PC-3 (cell line): ENCODE measurements at regions not wholly inside any gene's neighbourhood (a gene's known extent, or its start where the extent isn't known, plus 50 kb on each side); places are given as distances from the start of the nearest gene placed in this dataset.

Experiments
- ATAC-seq: fragments of 200-7000 bp; cut with Tn5 transposase; 2 replicates; pipeline ENCODE4 v1.9.1; 2020; ENCODE audit warnings: mild to moderate bottlenecking, moderate library complexity
- BruUV-seq: library from RNA; stranded (reverse); fragments of 400-500 nt; replicated peaks from 2 replicates; lab custom pipeline; 2021; lab: Mats Ljungman, UMichigan
- CTCF ChIA-PET: fragments of 300-600 bp; sonication (Branson Sonifier 250); formaldehyde crosslinking; loops from one replicate; lab custom pipeline; 2022; ENCODE audit warnings: antibody characterized with exemption; lab: Charles Lee
- POLR2A ChIA-PET: fragments of 300-600 bp; sonication (Branson Sonifier 250); formaldehyde crosslinking; loops from one replicate; lab custom pipeline; 2022; ENCODE audit warnings: antibody characterized with exemption; ENCODE audit not compliant: unreplicated experiment; lab: Charles Lee
- DNase-seq: peaks from one replicate; pipeline ENCODE4 v3.0.0-alpha.2; 2015
- H2AFZ ChIP-seq: fragments of 300-600 bp; sonication (generic); 2 replicates; pipeline ENCODE4 v1.6.0; 2016; ENCODE audit warnings: antibody characterized with exemption, low read length
- H3F3A ChIP-seq: fragments of 300-600 bp; sonication (generic); one replicate; pipeline ENCODE4 v1.6.0; 2017; ENCODE audit warnings: antibody characterized with exemption, low read length, control low read depth, mild to moderate bottlenecking; ENCODE audit not compliant: unreplicated experiment
- H3K27ac ChIP-seq: fragments of 300-600 bp; sonication (generic); 2 replicates; pipeline ENCODE4 v1.5.1; 2016; ENCODE audit warnings: mild to moderate bottlenecking, low read length
- H3K27me3 ChIP-seq: fragments of 300-600 bp; sonication (generic); 2 replicates; pipeline ENCODE4 v1.6.1; 2016; ENCODE audit warnings: low read length, mixed read lengths
- H3K36me3 ChIP-seq: fragments of 300-600 bp; sonication (generic); 2 replicates; pipeline ENCODE4 v1.6.1; 2016; ENCODE audit warnings: low read depth, mixed run types, low read length, mixed read lengths
- H3K4me1 ChIP-seq: fragments of 300-600 bp; sonication (generic); 2 replicates; pipeline ENCODE4 v1.5.1; 2016; ENCODE audit warnings: low read length; ENCODE audit not compliant: insufficient read depth
- H3K4me2 ChIP-seq: fragments of 300-600 bp; sonication (generic); 2 replicates; pipeline ENCODE4 v1.6.0; 2016; ENCODE audit warnings: low read length
- H3K4me3 ChIP-seq: fragments of 300-600 bp; sonication (generic); 2 replicates; pipeline ENCODE4 v1.5.1; 2016; ENCODE audit warnings: mild to moderate bottlenecking, low read length, mixed read lengths
- H3K79me2 ChIP-seq: fragments of 300-600 bp; sonication (generic); 2 replicates; pipeline ENCODE4 v1.6.1; 2017; ENCODE audit warnings: low read length, mixed read lengths
- H3K9ac ChIP-seq: fragments of 300-600 bp; sonication (generic); 2 replicates; pipeline ENCODE4 v1.6.0; 2016; ENCODE audit warnings: mild to moderate bottlenecking, low read length
- H3K9me2 ChIP-seq: fragments of 300-600 bp; sonication (generic); replicated peaks from 2 replicates; pipeline ENCODE4 v1.6.1; 2016; ENCODE audit warnings: mixed run types, low read length, mixed read lengths
- H3K9me3 ChIP-seq: fragments of 300-600 bp; sonication (generic); 2 replicates; pipeline ENCODE4 v1.6.1; 2016; ENCODE audit warnings: low read length, mixed read lengths
- H4K20me1 ChIP-seq: fragments of 300-600 bp; sonication (generic); 2 replicates; pipeline ENCODE4 v1.6.1; 2016; ENCODE audit warnings: low read length, mixed read lengths
- CTCF ChIP-seq: fragments of 300-600 bp; sonication (generic); conservative IDR thresholded peaks from 2 replicates; pipeline ENCODE4 v1.5.1; 2017; ENCODE audit warnings: antibody characterized with exemption, low read depth, mild to moderate bottlenecking, low read length
- EZH2 ChIP-seq: fragments of 300-600 bp; sonication (generic); IDR thresholded peaks from one replicate; pipeline ENCODE4 v1.6.1; 2017; ENCODE audit warnings: antibody characterized with exemption, mild to moderate bottlenecking, low read length; ENCODE audit not compliant: unreplicated experiment
- EZH2phosphoT487 ChIP-seq: fragments of 300-600 bp; sonication (generic); IDR thresholded peaks from 2 replicates; pipeline ENCODE4 v1.6.1; 2018; ENCODE audit warnings: mild to moderate bottlenecking, antibody characterized with exemption, low read length, borderline replicate concordance
- intact Hi-C: fragments of 100-400 bp; cut with micrococcal nuclease; formaldehyde crosslinking; loops from 2 replicates; pipeline ENCODE4 v1.9.0; 2023

GRCh38 chr3:187941135-187941847, 196.0 kb upstream of the BCL6 start:
- Histone ChIP-seq H3K4me1 (peaks cover 31% of the 10 kb centered on the region), H3K9me2 (no peaks in the 10 kb centered on the region)
- intact Hi-C loops: no loop called here

GRCh38 chr3:187941848-187942194, 196.6 kb upstream of the BCL6 start:
- Histone ChIP-seq H2AFZ (no peak overlapping the region), H3K4me2 (no peak overlapping the region), H3K79me2 (no peaks in the 10 kb centered on the region), H3K9ac (no peak overlapping the region), H4K20me1 (no peaks in the 10 kb centered on the region), H3K4me1 (peaks cover 37% of the 10 kb centered on the region), H3K27me3 (no peaks in the 10 kb centered on the region), H3K9me2 (no peaks in the 10 kb centered on the region), H3K4me3 (no peak overlapping the region), H3K36me3 (no peaks in the 10 kb centered on the region), H3K9me3 (no peaks in the 10 kb centered on the region), H3K27ac (no peak overlapping the region), H3F3A (no peaks in the 10 kb centered on the region)
- no peak for TF ChIP-seq EZH2phosphoT487
- TF ChIP-seq CTCF: no peak
- no peak for TF ChIP-seq EZH2
- BruUV-seq: no TSS peak
- ATAC-seq (no peak), DNase-seq (no peak)
- ChIA-PET POLR2A (no interaction called here), CTCF (interaction anchor here (0.6 to 0.7 kb wide), 2 partner anchors 105 to 1123 kb away, joined by 3 read pairs; no protein-coding TSS in a partner anchor)
- intact Hi-C loops: loop anchor here (2.0 kb wide), 2 partner anchors 27 to 63 kb away; no protein-coding TSS in a partner anchor

More at GRCh38 chr3:187941135-187941847, 196.0 kb upstream of the BCL6 start:
- Histone ChIP-seq H3F3A (no peaks in the 10 kb centered on the region), H3K27me3 (no peaks in the 10 kb centered on the region), H3K27ac (no peak overlapping the region), H3K4me2 (no peak overlapping the region), H3K36me3 (no peaks in the 10 kb centered on the region), H3K4me3 (no peak overlapping the region), H2AFZ (no peak overlapping the region), H3K79me2 (no peaks in the 10 kb centered on the region), H3K9ac (no peak overlapping the region), H4K20me1 (no peaks in the 10 kb centered on the region), H3K9me3 (no peaks in the 10 kb centered on the region)
- TF ChIP-seq EZH2 (no peak), EZH2phosphoT487 (no peak), CTCF (no peak)
- ATAC-seq: no peak
- POLR2A ChIA-PET: no interaction called here
- no peak for DNase-seq
- no TSS peak for BruUV-seq
- CTCF ChIA-PET: interaction anchor here (0.6 to 0.7 kb wide), 2 partner anchors 106 to 1123 kb away, joined by 3 read pairs; no protein-coding TSS in a partner anchor

- H3F3A ChIP-seq: no peaks in the 10 kb centered on the region
- DNase-seq: no peak
- H3K9me3 ChIP-seq: no peaks in the 10 kb centered on the region
- H3K79me2 ChIP-seq: no peaks in the 10 kb centered on the region
- peak overlapping the region; percentile 80; the same call in 1 of the 2 replicates for H3K27ac ChIP-seq
- H3K27me3 ChIP-seq: no peaks in the 10 kb centered on the region
- H3K36me3 ChIP-seq: no peaks in the 10 kb centered on the region
- H4K20me1 ChIP-seq: no peaks in the 10 kb centered on the region
- H3K4me2 ChIP-seq: peak overlapping the region; percentile 81
- no peak overlapping the region for H3K9ac ChIP-seq
- ChIA-PET POLR2A (no interaction called here), CTCF (interaction anchor here (0.5 kb wide), 1 partner anchor 20 kb away, joined by 3 read pairs; no protein-coding TSS in a partner anchor)
- intact Hi-C loops: loop anchor here (1.0 to 2.0 kb wide), 3 partner anchors 28 to 197 kb away; partner anchors contain the start of gene BCL6
- no peak overlapping the region for H3K4me3 ChIP-seq
- H3K9me2 ChIP-seq: no peaks in the 10 kb centered on the region
- peak overlapping the region; percentile 57; the same call in 1 of the 2 replicates for H2AFZ ChIP-seq
- H3K4me1 ChIP-seq: peaks cover 44% of the 10 kb centered on the region
- TF ChIP-seq EZH2phosphoT487: no peak
- no peak for TF ChIP-seq EZH2
- no peak for TF ChIP-seq CTCF
- no TSS peak for BruUV-seq
- ATAC-seq: no peak
These were observed 197.5 kb upstream of the BCL6 start for GRCh38 chr3:187942658-187943241.
